Endodermal cell (in vitro differentiated cells): ENCODE measurements at regions not wholly inside any gene's neighbourhood (a gene's known extent, or its start where the extent isn't known, plus 50 kb on each side); places are given as distances from the start of the nearest gene placed in this dataset.
"Not testable (repeated sequence)": the region's sequence is repeated elsewhere in the genome, so short reads cannot be mapped to it uniquely, and the experiment has no call there.

Source experiments
- DNase-seq: peaks from one replicate; pipeline ENCODE4 v3.0.0-alpha.2; 2017
- H3K27ac ChIP-seq: 2 replicates; pipeline ENCODE4 v1.5.1; 2013; ENCODE audit warnings: mild to moderate bottlenecking, low read depth, low read length, moderate library complexity
- H3K27me3 ChIP-seq: 2 replicates; pipeline ENCODE4 v1.6.1; 2013; ENCODE audit warnings: mild to moderate bottlenecking, low read length, moderate library complexity; ENCODE audit not compliant: insufficient read depth, control insufficient read depth, poor library complexity, severe bottlenecking
- H3K36me3 ChIP-seq: 2 replicates; pipeline ENCODE4 v1.7.0; 2013; ENCODE audit warnings: mild to moderate bottlenecking, low read length, moderate library complexity; ENCODE audit not compliant: control insufficient read depth, insufficient read depth
- H3K4me1 ChIP-seq: one replicate; pipeline ENCODE4 v1.7.0; 2013; ENCODE audit warnings: low read length; ENCODE audit not compliant: control insufficient read depth, insufficient read depth
- H3K4me3 ChIP-seq: 2 replicates; pipeline ENCODE4 v1.5.1; 2013; ENCODE audit warnings: mild to moderate bottlenecking, low read length, moderate library complexity
- H3K9ac ChIP-seq: 2 replicates; pipeline ENCODE4 v1.6.1; 2013; ENCODE audit warnings: mild to moderate bottlenecking, low read length, moderate library complexity; ENCODE audit not compliant: poor library complexity, severe bottlenecking; ENCODE audit errors: extremely low read depth
- H3K9me3 ChIP-seq: 2 replicates; pipeline ENCODE4 v1.6.1; 2013; ENCODE audit warnings: mild to moderate bottlenecking, low read length, moderate library complexity; ENCODE audit not compliant: control insufficient read depth
- H3K27ac Mint-ChIP-seq: 2 replicates; pipeline ENCODE4 v1.8.0; 2020; ENCODE audit warnings: mixed read lengths
- H3K27me3 Mint-ChIP-seq: 2 replicates; pipeline ENCODE4 v1.8.0; 2021; ENCODE audit warnings: mild to moderate bottlenecking, mixed read lengths; ENCODE audit not compliant: insufficient read depth
- H3K36me3 Mint-ChIP-seq: 2 replicates; pipeline ENCODE4 v1.8.0; 2020; ENCODE audit warnings: low read depth, mixed read lengths
- H3K4me1 Mint-ChIP-seq: 2 replicates; pipeline ENCODE4 v1.8.0; 2020; ENCODE audit warnings: mixed read lengths
- H3K4me3 Mint-ChIP-seq: 2 replicates; pipeline ENCODE4 v1.8.0; 2020; ENCODE audit warnings: mild to moderate bottlenecking, moderate library complexity, mixed read lengths
- H3K9me3 Mint-ChIP-seq: 2 replicates; pipeline ENCODE4 v1.8.0; 2020; ENCODE audit warnings: mild to moderate bottlenecking, mixed read lengths
- WGBS, 2 experiments: methylation state at CpG; one replicate each; pipeline versions ENCODE4 v1.1.5 to v1.1.7; 2013; ENCODE audit warnings: missing lambda C conversion rate in 2 of 2, mixed read lengths in 1 of 2; ENCODE audit not compliant: insufficient coverage in 1 of 2, insufficient read length in 1 of 2; 5-methylcytosine and 5-hydroxymethylcytosine counted together
- TF ChIP-seq, protein P1 (sequence below): fragments of 200-600 bp; sonication (generic); conservative IDR thresholded peaks from 2 replicates; pipeline ENCODE4 v1.5.0; 2021; ENCODE audit warnings: antibody characterized with exemption, mild to moderate bottlenecking

GRCh38 chr4:64643841-64644240 lies 234.6 kb upstream of the TECRL start:
- Mint-ChIP-seq H3K9me3 (peaks cover 2% of the 10 kb centered on the region), H3K36me3 (no peaks in the 10 kb centered on the region), H3K4me1 (no peaks in the 10 kb centered on the region), H3K4me3 (no peak overlapping the region), H3K27ac (no peak overlapping the region), H3K27me3 (no peaks in the 10 kb centered on the region)
- Histone ChIP-seq H3K9me3 (no peaks in the 10 kb centered on the region), H3K36me3 (no peaks in the 10 kb centered on the region), H3K4me1 (no peaks in the 10 kb centered on the region), H3K27me3 (no peaks in the 10 kb centered on the region), H3K9ac (no peak overlapping the region), H3K27ac (no peak overlapping the region), H3K4me3 (no peak overlapping the region)
- DNase-seq, result no peak
- 96% methylated on average over 3 of the region's 3 CpGs; no CpG with 5 or more reads in 1 of the 2 experiments for WGBS, 2 experiments
- TF ChIP-seq, protein P1, sequence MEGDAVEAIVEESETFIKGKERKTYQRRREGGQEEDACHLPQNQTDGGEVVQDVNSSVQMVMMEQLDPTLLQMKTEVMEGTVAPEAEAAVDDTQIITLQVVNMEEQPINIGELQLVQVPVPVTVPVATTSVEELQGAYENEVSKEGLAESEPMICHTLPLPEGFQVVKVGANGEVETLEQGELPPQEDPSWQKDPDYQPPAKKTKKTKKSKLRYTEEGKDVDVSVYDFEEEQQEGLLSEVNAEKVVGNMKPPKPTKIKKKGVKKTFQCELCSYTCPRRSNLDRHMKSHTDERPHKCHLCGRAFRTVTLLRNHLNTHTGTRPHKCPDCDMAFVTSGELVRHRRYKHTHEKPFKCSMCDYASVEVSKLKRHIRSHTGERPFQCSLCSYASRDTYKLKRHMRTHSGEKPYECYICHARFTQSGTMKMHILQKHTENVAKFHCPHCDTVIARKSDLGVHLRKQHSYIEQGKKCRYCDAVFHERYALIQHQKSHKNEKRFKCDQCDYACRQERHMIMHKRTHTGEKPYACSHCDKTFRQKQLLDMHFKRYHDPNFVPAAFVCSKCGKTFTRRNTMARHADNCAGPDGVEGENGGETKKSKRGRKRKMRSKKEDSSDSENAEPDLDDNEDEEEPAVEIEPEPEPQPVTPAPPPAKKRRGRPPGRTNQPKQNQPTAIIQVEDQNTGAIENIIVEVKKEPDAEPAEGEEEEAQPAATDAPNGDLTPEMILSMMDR, result no peak

- Histone ChIP-seq H3K36me3 (no peaks in the 10 kb centered on the region), H3K27ac (no peak overlapping the region), H3K4me1 (no peaks in the 10 kb centered on the region), H3K9me3 (no peaks in the 10 kb centered on the region), H3K4me3 (no peak overlapping the region), H3K27me3 (no peaks in the 10 kb centered on the region), H3K9ac (no peak overlapping the region)
- Mint-ChIP-seq H3K27me3 (no peaks in the 10 kb centered on the region), H3K9me3 (peaks cover 2% of the 10 kb centered on the region), H3K4me1 (no peaks in the 10 kb centered on the region), H3K27ac (no peak overlapping the region), H3K36me3 (no peaks in the 10 kb centered on the region), H3K4me3 (no peak overlapping the region)
- 79 to 100% methylated on average over 1 of the region's 1 CpG for WGBS, 2 experiments
- no peak for DNase-seq
- TF ChIP-seq, protein P1, result no peak
Measured at GRCh38 chr4:64642936-64643335, 233.7 kb upstream of the TECRL start.

DNA sequence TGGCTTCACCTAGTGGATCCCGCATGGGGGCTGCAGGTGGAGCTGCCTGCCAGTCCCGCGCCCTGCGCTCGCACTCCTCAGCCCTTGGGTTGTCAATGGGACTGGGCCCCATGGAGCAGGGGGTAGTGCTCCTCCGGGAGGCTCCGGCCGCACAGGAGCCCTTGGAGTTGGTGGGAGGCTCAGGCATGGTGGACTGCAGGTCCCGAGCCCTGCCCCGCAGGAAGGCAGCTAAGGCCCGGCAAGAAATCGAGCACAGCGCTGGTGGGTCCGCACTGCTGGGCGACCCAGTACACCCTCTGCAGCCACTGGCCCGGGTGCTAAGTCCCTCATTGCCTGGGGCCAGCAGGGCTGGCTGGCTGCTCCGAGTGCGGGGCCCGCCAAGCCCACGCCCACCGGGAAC lies 231.2 kb upstream of the TECRL start:
- not testable (repeated sequence) for H3K4me1 Mint-ChIP-seq, H3K9ac ChIP-seq, DNase-seq, H3K36me3 Mint-ChIP-seq, H3K9me3 Mint-ChIP-seq, H3K9me3 ChIP-seq, H3K27ac ChIP-seq, H3K27me3 Mint-ChIP-seq, H3K4me3 Mint-ChIP-seq, H3K27ac Mint-ChIP-seq, H3K4me3 ChIP-seq, H3K36me3 ChIP-seq, H3K27me3 ChIP-seq, H3K4me1 ChIP-seq
- WGBS, 2 experiments, result 93% methylated on average over 4 to 21 of the region's 21 CpGs

- Histone ChIP-seq H3K9ac (no peak overlapping the region), H3K36me3 (no peaks in the 10 kb centered on the region), H3K4me3 (no peak overlapping the region), H3K9me3 (peaks cover 11% of the 10 kb centered on the region), H3K27ac (no peak overlapping the region), H3K27me3 (no peaks in the 10 kb centered on the region), H3K4me1 (no peaks in the 10 kb centered on the region)
- Mint-ChIP-seq H3K36me3 (no peaks in the 10 kb centered on the region), H3K27me3 (no peaks in the 10 kb centered on the region), H3K9me3 (peaks cover 8% of the 10 kb centered on the region), H3K27ac (no peak overlapping the region), H3K4me1 (no peaks in the 10 kb centered on the region), H3K4me3 (no peak overlapping the region)
- TF ChIP-seq, protein P1, result no peak
- DNase-seq, result no peak
- 94 to 100% methylated on average over 2 to 3 of the region's 3 CpGs for WGBS, 2 experiments
Measured at GRCh38 chr4:64625438-64625837, 216.2 kb upstream of the TECRL start.
